SH-SY5Y (cell line): ENCODE measurements at regions not wholly inside any gene's neighbourhood (a gene's known extent, or its start where the extent isn't known, plus 50 kb on each side); places are given as distances from the start of the nearest gene placed in this dataset.

Experiments used
- GATA2 ChIP-seq: IDR thresholded peaks from 2 replicates; pipeline ENCODE4 v1.6.1; 2011; ENCODE audit warnings: mild to moderate bottlenecking, low read depth, low read length
- GATA3 ChIP-seq: IDR thresholded peaks from 2 replicates; pipeline ENCODE4 v1.6.1; 2011; ENCODE audit warnings: low read depth, mild to moderate bottlenecking, low read length, moderate library complexity

DNA sequence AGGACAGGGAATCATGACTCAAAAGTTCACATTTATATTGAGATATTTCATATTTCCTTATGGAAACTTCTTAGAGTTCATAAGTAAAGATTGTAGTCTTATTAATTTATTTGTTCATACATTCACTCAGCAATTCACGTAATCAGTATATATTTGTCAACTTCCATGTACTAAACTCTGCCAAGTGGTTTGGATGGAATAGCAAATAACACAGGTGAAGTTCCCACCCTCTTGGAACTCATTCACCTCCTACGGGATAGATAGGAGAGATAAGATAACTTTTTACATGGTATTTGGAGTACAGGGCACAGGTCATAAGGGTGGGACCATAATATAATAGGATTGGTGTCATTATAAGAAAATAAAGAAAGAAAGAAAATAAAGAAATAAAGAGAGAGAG is 234.0 kb downstream of the CDC14C start:
- TF ChIP-seq GATA2 (no peak), GATA3 (no peak)

DNA sequence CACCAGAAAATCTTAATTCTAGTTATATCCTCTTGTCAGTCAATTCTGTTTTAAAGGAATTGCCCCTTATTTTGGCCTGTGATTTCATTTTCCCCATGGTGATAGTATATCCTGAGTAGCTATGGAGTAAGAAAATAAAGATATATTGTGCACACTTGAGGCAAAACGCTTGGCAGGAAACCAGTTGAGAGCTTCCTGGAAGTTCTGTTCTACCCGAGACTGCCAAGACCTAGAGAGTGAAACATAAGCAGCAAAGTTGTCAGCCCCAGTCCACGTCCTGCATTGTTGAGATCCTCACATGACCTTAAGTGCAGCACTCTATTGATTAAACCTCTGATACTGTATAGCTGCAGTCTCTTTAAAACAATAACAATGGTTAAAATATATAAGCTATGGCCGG is 235.2 kb downstream of the CDC14C start:
- TF ChIP-seq GATA3 (no peak), GATA2 (no peak)

- no peak for TF ChIP-seq GATA3
- TF ChIP-seq GATA2: no peak
Observed at GRCh38 chr7:49166441-49166840, 242.1 kb downstream of the CDC14C start.

DNA sequence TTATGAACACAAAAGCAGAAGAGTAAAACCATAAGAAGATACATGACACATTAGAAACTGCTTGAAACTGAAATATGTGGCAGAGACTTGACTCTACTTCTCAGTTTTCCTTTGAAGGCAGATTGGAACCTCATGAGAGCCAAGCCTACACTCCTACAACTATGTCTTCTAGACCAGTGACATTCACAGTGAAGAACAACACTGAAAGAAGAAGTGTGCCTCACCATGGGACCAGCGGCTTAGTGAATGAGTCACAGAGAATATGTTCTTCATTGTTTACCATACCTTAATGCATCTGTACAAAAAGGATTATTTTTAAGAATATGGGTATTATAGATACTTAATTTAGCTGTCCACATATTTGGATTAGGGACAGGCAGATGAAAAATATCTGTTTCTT is 248.3 kb downstream of the CDC14C start:
- TF ChIP-seq GATA2: no peak
- TF ChIP-seq GATA3: no peak

- TF ChIP-seq GATA3 (no peak), GATA2 (no peak)
Observed at GRCh38 chr7:49174396-49174795, 250.0 kb downstream of the CDC14C start.

GRCh38 chr7:49187543-49188268 is 263.4 kb downstream of the CDC14C start:
- no peak for TF ChIP-seq GATA2

GRCh38 chr7:49228426-49229098 is 304.2 kb downstream of the CDC14C start:
- no peak for TF ChIP-seq GATA2
- TF ChIP-seq GATA3: no peak

DNA sequence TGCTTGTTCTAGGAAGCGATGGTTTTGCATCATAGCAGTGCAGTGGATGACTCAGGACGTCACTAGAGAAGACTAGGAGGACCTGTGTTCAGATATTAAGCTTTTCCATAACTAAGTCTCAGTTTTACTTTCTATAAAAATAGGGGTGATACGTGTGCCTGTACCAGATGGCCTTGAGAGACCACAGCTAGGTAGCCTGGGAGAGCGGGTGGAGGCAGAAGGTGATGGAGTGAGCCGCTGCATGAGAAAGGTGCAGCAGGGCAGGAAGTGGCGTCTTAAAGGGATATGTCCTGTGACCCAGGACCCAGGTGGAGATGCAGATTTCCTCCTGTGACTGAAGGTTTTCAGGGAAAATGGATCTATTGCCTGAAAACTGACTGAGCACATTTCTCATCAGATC is 304.9 kb downstream of the CDC14C start:
- TF ChIP-seq GATA2: no peak
- no peak for TF ChIP-seq GATA3

DNA sequence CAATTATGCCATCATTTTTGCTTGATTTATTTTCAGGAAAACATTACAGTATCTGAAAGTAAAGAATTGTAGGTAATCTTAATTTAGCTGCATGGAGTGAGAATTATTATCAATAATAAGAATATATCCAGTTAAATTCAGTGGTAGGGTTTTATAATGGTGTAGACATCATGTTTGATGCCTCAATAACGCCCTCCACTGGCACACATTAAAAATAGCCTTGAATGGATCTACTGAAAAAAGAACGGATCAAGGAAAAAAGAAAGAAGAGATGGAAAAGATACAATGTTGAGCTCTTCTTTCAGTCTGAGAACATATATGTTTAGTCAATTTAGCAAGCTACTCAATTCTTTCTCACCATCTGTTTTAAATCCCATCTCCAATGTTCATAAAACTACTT is 319.2 kb downstream of the CDC14C start:
- TF ChIP-seq GATA2 (no peak), GATA3 (no peak)

DNA sequence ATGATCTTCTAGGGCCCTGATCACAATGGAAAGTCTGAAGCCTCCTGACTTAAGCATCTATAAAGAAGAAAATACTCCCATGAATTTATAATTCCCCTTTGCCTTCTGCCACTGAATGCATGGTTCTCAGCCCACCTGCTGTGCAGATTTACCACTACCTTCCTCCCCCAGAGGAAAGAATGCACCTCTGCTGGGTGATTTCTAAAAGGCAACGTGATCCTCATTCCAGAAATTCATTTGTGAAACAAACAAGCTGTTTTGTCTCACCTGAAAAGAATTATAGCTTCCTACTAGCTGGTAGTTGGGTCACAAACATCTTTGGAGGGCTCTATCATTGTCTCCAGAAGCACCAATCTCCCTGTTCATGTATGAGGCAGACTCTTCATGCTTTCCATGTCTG is 320.2 kb downstream of the CDC14C start:
- TF ChIP-seq GATA2 (no peak), GATA3 (no peak)

GRCh38 chr7:49245062-49245461 is 320.7 kb downstream of the CDC14C start:
- TF ChIP-seq GATA3 (no peak), GATA2 (no peak)

DNA sequence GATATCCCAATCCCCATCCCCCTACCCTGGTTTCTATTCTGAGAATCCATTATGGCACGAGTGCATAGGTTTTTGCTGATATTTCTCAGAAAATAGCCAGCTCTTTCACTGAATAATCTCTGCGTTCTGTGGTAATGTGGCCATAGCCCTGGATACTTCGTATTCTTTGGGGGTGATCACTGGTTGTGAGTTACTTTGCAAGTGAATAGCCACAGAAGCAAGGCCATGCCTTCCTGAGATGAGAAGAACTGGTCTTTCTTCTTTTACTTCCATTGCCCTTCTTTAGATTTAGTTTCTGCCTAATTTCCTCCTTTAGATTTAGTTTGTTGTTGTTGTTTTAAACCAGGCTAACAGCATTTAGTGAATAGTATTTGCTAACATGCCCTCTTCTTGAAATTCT is 323.4 kb downstream of the CDC14C start:
- TF ChIP-seq GATA3 (no peak), GATA2 (no peak)

- TF ChIP-seq GATA2 (no peak), GATA3 (no peak)
Observed at GRCh38 chr7:49255054-49255453, 330.7 kb downstream of the CDC14C start.

GRCh38 chr7:49260538-49260937 is 336.2 kb downstream of the CDC14C start:
- TF ChIP-seq GATA3: no peak

DNA sequence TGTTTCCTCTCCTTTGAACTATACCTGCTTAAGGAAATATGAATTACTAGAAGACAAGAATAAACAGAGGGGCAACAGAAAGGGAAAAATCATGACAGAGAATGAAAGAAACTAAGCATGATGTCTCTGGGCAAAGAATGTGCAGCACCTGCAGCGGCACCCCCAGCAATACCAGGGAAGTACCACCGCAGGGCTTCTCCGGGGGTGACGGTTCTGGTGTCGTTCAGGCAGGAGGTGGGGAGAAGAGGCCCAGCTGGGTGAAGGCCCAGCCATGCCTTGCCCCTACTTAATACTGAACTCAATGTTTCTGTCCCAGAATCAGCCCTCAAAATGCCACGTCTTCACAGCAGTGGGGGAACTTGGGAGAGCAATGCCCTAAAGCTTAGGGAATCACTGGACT is 337.6 kb downstream of the CDC14C start:
- no peak for TF ChIP-seq GATA3
- no peak for TF ChIP-seq GATA2

DNA sequence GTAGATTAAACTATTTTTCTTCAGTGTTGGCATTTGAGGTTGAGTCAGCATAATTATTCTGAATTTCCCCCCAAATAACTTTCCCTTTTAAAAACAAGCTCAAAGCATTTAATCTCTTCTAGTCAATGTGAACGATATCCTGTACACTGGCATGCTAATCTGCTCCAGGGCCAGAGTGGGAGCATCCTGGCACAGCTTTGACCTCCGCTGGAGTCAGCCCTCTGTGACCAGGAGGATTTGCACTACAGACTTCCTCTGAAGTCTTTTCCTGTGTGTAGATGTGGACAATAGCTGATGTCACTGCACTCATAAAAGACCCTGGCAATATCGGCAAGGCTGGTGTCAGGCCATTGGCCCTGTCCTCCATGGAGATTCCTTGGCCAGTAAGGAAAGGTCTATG is 340.2 kb downstream of the CDC14C start:
- TF ChIP-seq GATA3 (no peak), GATA2 (no peak)

DNA sequence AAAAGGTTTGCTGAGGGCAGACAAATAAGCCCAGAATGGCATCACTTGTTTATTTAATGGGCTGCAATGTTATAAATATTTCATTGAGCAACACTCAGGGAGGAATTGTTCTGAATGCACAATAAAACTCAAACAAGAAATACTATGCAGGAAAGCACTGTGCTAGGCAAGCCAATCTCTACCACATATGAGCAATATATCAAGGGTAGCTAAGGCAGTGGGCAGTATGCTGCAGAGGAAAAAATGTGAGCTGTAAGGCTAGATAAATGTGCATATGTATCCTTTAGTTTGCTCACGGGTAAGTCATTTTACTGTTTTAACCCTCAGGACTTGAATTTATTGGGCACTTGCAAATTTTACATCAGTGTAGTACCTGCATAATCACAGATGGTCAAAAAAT is 349.6 kb downstream of the CDC14C start:
- TF ChIP-seq GATA2 (no peak), GATA3 (no peak)

GRCh38 chr7:49279891-49280290 is 355.5 kb downstream of the CDC14C start:
- TF ChIP-seq GATA2: no peak
- TF ChIP-seq GATA3: no peak
